SU-DHL-6 (cell line): ENCODE measurements at regions not wholly inside any gene's neighbourhood (a gene's known extent, or its start where the extent isn't known, plus 50 kb on each side); places are given as distances from the start of the nearest gene placed in this dataset.

Experiments
- H2AFZ ChIP-seq: fragments of 200-600 bp; sonication (generic); 2 replicates; pipeline ENCODE4 v1.6.1; 2014; ENCODE audit warnings: low read depth, mild to moderate bottlenecking, moderate library complexity, mixed read lengths, antibody characterized with exemption, low read length; ENCODE audit not compliant: severe bottlenecking
- H3F3A ChIP-seq: fragments of 200-600 bp; shearing (Covaris generic); 2 replicates; pipeline ENCODE4 v1.6.0; 2016; ENCODE audit warnings: antibody characterized with exemption, mild to moderate bottlenecking; ENCODE audit not compliant: insufficient read depth
- H3K27ac ChIP-seq: fragments of 200-600 bp; sonication (generic); 2 replicates; pipeline ENCODE4 v1.5.1; 2016; ENCODE audit warnings: low read depth, mild to moderate bottlenecking, low read length, moderate library complexity, mixed read lengths
- H3K27me3 ChIP-seq: fragments of 200-600 bp; sonication (generic), shearing (Covaris generic); 2 replicates; pipeline ENCODE4 v1.6.0; 2014; ENCODE audit warnings: mild to moderate bottlenecking, low read length
- H3K36me3 ChIP-seq: fragments of 200-600 bp; sonication (generic); 2 replicates; pipeline ENCODE4 v1.6.1; 2014; ENCODE audit warnings: mild to moderate bottlenecking, low read length, mixed read lengths
- H3K4me2 ChIP-seq: fragments of 300-600, 200-600 bp; shearing (Covaris generic), sonication (generic); 2 replicates; pipeline ENCODE4 v1.6.0; 2014; ENCODE audit warnings: low read length, low read depth, mild to moderate bottlenecking; ENCODE audit not compliant: poor library complexity, severe bottlenecking
- H3K4me3 ChIP-seq: fragments of 200-600 bp; sonication (generic); 2 replicates; pipeline ENCODE4 v1.5.1; 2014; ENCODE audit warnings: antibody characterized with exemption, low read length, mild to moderate bottlenecking, mixed read lengths; ENCODE audit not compliant: insufficient read depth, poor library complexity, severe bottlenecking
- H3K79me2 ChIP-seq: fragments of 200-600 bp; sonication (generic); 2 replicates; pipeline ENCODE4 v1.6.1; 2014; ENCODE audit warnings: mild to moderate bottlenecking, low read length, moderate library complexity; ENCODE audit not compliant: insufficient read depth
- H3K9ac ChIP-seq: fragments of 200-600 bp; sonication (generic); 2 replicates; pipeline ENCODE4 v1.7.0; 2014; ENCODE audit warnings: mild to moderate bottlenecking, low read length
- H3K9me2 ChIP-seq: fragments of 200-600 bp; sonication (generic); replicated peaks from 2 replicates; pipeline ENCODE4 v1.6.1; 2014; ENCODE audit warnings: low read length; ENCODE audit not compliant: insufficient read depth
- H3K9me3 ChIP-seq: fragments of 200-600 bp; sonication (generic); 2 replicates; pipeline ENCODE4 v1.6.1; 2014; ENCODE audit warnings: low read length, mixed read lengths; ENCODE audit not compliant: insufficient read depth
- H4K20me1 ChIP-seq: fragments of 200-600 bp; sonication (generic); 2 replicates; pipeline ENCODE4 v1.6.1; 2014; ENCODE audit warnings: low read depth, mild to moderate bottlenecking, antibody characterized with exemption, low read length, moderate library complexity, mixed read lengths
- CTCF ChIP-seq: fragments of 200-600 bp; sonication (generic); IDR thresholded peaks from one replicate; pipeline ENCODE4 v1.5.1; 2017; ENCODE audit warnings: antibody characterized with exemption, mild to moderate bottlenecking, low read length, moderate library complexity; ENCODE audit not compliant: insufficient read depth, poor library complexity, severe bottlenecking
- EZH2phosphoT487 ChIP-seq: fragments of 200-600 bp; sonication (generic), shearing (Covaris generic); conservative IDR thresholded peaks from 2 replicates; pipeline ENCODE4 v1.6.1; 2018; ENCODE audit warnings: mild to moderate bottlenecking, antibody characterized with exemption, low read length, moderate library complexity, mixed read lengths

GRCh38 chr15:56783156-56783856 is 50.0 kb upstream of the ZNF280D start:
- TF ChIP-seq EZH2phosphoT487, result no peak
- TF ChIP-seq CTCF, result no peak
- Histone ChIP-seq H3K36me3 (no peaks in the 10 kb centered on the region), H3K27ac (no peak overlapping the region), H3K9me3 (no peaks in the 10 kb centered on the region), H3K9me2 (no peaks in the 10 kb centered on the region), H2AFZ (no peak overlapping the region), H3K79me2 (no peaks in the 10 kb centered on the region), H3K27me3 (no peaks in the 10 kb centered on the region), H4K20me1 (no peaks in the 10 kb centered on the region), H3F3A (no peaks in the 10 kb centered on the region), H3K4me2 (no peak overlapping the region), H3K9ac (no peak overlapping the region), H3K4me3 (no peak overlapping the region)
